ENCODE measurements at regions not wholly inside any gene's neighbourhood (a gene's known extent, or its start where the extent isn't known, plus 50 kb on each side); places are given as distances from the start of the nearest gene placed in this dataset.
"Not testable (repeated sequence)": the region's sequence is repeated elsewhere in the genome, so short reads cannot be mapped to it uniquely, and the experiment has no call there.

DNA sequence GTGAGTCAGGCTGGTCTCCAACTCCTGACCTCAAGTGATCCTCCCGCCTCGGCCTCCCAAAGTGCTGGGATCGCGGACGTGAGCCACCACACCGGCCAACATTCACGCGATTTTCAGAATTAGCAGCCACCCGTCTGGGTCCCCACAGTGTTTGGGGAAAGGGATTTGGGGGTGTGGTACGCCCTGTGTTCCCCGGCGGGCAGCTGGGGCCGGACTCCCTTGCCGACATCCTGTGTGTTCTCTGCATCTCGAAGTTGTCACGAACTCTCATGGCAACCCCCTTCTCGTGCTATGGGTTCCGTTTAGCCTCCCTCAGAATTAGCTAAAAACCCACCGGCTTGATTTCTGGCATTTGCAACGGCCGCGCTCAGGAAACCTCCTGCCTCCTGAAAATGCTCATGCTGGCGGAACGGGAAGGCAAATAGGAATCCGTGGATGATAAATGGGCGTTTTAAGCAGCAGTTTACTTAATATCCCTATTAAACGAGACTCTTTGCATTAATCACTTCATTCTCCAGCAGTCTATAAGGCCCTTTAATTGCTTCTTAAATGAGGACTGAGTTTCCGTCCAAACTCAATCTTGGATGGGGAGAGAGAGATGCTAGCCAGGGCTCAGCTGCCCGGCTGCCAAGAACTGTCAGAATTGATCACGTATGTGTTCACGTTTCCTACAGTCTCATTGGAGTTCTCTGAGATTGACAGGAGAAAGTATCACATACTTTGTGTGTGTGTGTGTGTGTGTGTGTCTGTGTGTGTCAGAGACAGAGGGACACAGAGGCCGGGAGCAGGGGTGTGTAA, 78.9 kb upstream of the PPP2R3B start:
- DNase-seq (ENCODE audit: low spot score), result no peak

DNA sequence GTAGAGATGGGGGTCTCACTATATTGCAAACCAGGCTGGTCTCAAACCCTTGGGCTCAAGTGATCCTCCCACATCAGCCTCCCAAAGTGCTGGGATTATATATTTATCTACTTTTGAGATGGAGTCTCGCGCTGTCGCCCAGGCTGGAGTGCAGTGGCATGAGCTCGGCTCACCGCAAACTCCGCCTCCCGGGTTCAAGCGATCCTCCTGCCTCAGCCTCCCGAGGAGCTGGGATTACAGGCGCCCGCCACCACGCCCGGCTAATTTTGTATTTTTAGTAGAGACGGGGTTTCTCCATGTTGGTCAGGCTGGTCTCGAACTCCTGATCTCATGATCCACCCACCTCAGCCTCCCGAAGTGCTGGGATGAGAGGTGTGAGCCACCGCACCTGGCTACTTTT, 80.1 kb upstream of the PPP2R3B start:
- not testable (repeated sequence) for DNase-seq (ENCODE audit: low spot score)

DNA sequence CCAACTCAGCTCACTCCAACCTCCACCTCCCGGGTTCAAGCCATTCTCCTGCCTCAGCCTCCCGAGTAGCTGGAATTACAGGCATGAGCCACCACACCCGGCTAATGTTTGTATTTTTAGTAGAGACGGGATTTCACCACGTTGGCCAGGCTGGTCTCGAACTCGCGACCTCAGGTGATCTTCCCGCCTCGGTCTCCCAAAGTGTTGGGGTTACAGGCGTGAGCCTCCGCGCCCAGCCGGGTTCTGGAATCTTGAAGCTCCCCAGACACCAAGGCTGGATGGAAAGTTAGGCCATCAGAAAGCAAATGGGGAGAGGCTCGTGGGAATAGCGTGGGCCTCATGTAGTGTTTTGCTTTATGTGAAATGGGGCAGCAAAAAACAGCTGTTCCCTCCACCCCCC, 81.0 kb upstream of the PPP2R3B start:
- not testable (repeated sequence) for DNase-seq (ENCODE audit: low spot score)

DNA sequence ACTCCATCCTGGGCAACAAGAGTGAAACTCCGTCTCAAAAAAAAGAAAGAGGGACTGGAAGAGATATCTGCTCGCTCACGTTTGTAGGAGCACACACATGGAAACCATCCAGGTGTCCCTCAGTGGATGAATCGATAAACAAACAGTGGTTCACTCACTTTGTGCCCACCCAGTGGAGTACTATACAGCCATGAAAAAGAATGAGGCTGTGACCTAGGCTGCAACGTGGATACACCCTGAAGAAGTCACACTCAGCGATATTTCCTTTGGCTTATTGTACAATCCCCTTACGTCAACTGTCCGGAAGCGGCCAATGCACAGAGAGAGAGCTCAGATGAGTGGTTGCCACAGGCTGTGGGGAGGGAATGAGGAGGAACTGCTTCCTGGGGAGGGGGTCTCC, 82.3 kb upstream of the PPP2R3B start:
- DNase-seq (ENCODE audit: low spot score), result no peak

DNA sequence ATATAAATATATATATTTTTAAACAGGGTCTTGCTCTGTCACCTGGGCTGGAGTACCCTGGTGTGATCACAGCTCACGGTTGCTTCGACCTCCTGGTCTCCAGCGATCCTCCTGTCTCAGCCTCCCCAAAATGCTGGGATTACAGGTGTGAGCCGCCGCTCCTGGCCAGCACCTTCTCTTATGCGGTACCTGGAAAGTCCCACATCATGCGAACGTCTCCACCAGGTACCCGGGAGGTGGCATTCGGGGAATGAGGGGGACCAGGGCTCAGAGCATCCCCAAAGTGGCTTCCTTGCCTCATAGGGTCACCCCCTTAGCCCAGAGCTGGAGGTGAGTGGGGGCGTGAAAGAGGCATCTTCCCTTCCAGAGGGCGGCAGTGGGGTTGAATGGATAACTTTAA, 84.0 kb upstream of the PPP2R3B start:
- no peak for DNase-seq (ENCODE audit: low spot score)

DNA sequence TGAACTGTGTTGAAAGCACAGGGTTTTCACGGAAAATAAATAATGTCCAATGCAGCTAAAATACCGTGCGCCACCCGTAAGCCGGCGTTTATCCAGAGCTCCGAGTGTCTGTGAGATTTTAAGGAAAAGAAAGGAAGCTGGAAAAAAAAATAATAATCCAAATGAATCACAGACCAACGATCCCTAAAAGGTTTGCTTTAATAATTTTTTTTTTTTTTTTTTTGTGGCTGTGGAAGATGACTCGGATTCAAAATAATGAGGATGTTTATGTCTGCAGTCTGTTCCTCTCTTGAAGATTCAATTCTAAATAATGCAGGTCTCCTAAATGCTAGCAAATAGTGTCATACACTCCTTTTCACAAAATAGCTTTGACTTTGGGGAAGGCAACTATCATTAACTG, 84.6 kb upstream of the PPP2R3B start:
- no peak for DNase-seq (ENCODE audit: low spot score)

DNA sequence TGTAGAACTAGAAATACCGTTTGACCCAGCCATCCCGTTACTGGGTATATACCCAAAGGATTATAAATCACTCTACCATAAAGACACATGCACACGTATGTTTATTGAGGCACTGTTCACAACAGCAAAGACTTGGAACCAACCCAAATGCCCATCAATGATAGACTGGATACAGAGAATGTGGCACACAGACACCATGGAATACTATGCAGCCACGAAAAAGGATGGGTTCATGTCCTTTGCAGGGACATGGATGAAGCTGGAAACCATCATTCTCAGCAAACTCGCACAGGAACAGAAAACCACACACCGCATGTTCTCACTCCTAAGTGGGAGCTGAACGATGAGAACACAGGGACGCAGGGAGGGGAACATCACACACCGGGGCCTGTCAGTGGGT, 85.6 kb upstream of the PPP2R3B start:
- DNase-seq (ENCODE audit: low spot score), result not testable (repeated sequence)

DNA sequence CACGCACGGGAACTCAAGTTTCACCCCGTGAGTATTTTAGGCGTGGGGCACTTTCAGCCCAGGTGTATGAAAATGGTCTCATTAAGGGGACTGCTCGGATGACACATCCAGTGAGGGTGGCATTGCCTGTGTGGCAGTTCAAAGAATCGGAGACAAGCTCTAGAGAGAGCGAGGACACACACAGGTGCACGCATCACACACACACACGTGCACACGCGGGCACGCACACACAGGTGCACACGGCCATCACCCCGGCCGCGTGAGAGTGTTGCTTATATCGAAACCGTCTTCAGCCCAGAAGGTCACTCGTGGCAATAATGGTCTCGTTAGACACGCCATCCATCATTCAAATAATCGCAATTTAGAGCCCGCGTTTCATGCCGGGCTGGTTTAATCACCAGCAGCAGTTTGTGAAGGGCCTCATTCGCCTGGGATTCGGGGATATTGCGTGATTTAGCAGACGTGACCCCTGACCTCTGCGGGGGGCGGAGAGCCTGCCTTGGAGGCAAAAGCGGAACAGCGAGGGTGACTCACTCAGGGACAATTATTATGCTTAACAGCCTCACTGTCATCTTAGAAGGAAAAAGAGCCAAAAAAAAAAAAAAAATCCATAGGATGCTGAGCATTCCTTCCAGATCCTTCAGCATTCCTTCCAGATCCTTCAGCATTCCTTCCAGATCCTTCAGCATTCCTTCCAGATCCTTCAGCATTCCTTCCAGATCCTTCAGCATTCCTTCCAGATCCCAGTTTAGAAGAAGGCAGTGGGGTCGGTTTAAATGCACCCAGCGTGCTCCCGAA, 89.4 kb upstream of the PPP2R3B start:
- DNase-seq (ENCODE audit: low spot score), result no peak

DNA sequence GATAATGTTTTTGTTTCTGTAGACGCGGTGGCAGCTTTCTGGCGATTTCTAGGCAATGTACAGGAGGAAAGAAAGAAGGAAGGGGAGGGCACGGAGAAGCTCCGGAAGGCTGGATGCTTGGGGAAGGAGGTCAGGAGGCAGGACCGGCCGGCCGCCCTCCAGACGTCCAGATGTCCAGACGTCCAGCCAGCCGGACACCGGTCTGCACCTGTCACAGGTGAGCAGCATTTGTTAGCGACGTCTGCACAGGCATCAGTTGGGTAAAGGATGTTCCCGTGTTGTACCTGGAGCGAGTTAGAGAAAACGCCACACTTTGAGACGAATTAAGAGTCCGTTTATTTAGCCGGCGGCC, 90.0 kb upstream of the PPP2R3B start:
- no peak for DNase-seq (ENCODE audit: low spot score)

DNA sequence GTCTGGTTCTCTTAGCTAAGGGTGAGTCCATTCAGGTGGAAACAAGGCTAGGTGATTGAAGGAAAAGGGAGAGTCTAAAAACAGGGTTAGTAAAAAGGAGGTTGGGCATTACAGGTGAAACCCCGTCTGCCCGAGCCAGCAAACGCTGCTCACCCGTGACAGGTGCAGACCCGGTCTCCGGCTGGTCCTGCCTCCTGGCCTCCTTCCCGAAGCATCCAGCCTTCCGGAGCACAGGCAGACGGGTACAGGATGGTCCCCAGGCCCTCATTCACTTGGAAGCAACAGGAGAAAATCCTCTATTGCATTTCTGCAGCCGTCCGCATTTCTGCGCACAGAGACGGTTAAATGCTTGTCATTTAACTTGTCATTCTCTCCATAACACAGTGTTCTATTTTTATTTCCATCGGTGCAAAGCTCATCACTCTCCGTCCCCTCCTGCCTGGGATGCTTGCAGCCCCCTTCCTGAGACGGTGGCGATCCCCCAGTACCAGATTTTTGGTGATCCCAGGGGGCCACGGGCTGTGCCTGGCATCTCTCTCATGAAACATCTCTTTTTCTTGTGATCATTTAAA, 90.8 kb upstream of the PPP2R3B start:
- no peak for DNase-seq (ENCODE audit: low spot score)

DNA sequence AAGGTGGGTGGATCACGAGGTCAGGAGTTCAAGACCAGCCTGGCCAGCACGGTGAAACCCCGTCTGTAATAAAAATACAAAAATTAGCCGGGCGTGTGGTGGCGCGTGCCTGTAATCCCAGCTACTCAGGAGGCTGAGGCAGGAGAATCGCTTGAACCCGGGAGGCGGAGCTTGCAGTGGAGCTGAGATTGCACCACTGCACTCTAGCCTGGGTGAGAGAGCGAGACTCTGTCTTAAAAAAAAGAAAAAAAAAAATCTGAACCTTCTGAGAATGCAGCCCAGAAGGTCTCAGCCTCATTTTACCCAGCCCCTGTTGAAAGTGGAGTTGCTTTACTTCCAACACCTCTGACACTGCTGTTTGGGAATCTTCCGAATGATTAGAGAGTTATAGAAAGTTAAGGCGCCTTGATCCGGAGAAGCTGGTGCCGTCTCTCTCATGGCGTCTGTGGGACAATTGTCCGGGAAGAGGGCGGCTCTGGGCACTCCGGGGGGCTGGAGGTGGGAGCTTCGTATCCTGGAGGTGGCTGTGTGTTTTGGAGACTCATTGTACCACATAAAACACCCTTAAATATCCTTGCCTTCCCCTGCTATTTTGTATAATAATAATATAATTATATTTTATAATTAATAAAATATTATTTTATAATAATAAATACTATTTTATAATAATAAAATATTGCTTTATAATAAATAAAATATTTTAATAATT, 92.7 kb upstream of the PPP2R3B start:
- no peak for DNase-seq (ENCODE audit: low spot score)

DNA sequence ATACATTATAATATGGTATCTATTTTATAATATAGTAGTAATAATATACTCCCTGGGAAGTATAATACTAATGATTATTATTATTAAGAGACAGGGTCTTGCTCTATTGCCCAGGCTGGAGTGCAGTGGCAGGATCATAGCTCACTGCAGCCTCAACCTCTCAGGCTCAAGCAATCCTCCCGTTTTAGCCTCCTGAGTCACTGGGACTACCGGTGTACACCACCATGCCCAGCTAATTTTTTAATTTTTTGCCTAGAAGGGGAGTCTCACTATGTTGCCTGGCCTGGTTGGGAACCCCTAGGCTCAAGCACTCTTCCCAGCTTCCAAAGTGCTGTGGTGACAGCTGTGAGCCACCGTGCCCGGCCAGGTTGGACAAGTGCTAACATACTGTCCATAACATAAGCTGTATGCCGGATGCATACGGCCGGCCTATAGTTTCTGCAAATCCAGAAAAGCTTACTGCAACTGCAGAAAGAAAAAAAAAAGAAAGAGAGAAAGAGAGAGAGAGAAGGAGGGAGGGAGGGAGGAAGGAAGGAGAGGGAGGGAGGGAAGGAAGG, 94.2 kb upstream of the PPP2R3B start:
- DNase-seq (ENCODE audit: low spot score), result no peak

DNA sequence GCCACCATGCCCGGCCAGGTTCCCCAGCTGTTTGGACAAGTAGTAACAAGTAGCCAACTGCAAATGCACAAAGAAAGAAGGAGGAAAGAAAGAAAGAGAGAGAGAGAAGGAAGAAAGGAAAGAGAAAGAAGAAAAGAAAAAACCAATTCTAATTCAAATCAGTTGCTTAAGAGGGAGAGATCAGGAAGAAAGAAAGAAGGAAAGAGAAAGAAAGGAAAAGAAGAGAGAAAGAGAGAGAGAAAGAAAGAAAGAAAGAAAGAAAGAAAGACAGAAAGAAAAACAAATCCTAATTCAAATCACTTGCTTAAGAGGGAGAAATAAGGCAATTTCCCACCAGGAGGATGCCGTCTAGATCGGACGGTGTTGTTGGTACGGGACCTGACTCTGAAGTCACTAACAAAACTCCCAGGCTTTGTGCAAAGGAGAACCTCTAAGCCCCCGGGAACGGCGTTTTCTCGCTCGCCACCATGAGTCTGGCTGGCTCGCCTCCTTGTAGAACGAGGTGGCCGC, 95.5 kb upstream of the PPP2R3B start:
- DNase-seq (ENCODE audit: low spot score), result no peak

DNA sequence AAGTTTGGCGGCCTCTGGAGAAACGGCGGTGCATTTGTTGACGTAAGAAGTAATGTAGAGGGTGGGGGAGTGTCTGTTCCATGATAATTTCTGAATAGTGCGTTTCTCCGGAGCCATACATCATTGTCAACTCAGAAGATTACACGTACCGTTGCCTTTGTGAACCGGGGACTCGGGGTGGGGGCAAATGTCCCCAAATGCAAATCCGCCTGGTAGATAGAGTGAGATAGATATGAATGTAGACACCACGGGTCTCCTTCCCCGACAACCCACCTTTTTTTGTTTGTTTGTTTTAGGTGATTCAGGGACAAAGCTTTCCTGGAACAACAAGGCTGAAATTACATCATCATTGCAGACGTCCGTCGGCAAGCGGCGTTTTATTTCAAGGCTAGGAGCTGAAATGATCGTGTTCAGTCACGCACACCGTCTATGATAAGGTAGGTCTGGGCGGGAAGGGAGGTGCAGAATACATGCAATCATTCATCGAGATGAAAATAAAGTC, 96.0 kb upstream of the PPP2R3B start:
- no peak for DNase-seq (ENCODE audit: low spot score)

DNA sequence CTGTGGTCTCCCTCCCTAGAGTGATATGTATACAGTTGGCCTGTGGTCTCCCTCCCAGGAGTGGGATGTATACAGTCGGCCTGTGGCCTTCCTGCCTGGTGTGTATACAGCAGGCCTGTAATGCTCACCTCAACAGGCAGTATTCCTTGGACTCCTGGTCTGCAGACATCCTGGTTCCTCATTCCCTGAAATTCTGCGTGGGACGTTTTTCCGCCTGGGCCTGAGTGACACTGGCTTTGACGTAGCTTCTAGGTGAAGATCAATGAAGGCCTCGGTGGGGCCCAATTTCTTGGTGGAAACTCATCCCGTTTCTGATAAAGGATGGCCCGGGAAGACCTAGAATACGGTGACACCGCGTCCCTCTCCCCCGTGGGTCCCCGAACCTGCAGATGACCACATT, 98.7 kb upstream of the PPP2R3B start:
- no peak for DNase-seq (ENCODE audit: low spot score)

DNA sequence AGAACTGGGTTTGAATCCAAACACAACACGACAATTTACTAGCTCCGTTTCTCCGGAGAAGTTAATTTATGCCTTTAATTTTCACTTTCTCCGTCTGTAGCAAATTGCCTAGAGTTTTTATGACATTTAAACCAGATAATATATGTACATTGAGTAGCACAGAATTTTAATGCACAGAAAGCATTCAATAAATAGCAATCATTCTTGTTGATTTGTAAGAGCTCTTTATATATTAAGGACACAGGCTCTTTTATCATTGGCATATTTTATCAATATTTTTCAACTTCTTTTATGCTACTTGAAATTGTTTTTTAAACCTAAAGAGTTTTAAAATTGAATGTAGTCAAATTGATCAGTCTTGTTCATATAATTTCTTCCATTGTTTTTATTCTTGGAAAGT, 99.6 kb upstream of the PPP2R3B start:
- DNase-seq (ENCODE audit: low spot score), result no peak

DNA sequence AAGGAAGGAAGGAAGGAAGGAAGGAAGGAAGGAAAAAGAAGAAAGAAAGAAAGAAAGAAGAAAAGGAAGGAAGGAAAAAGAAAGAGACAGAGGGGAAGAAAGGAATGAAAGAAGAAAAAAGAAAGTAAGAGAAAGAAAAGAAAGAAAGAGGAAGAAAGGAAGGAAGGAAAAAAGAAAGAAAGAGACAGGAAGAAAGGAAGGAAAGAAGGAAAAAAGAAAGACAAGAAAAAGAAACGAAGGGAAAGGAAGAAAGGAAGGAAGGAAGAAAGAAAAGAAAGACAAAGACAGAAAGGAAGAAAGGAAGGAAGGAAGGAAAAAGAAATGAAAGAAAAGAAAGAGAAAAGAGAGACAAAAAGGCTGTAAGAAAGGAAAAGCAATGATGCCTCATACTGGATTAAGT, 101.1 kb upstream of the PPP2R3B start:
- DNase-seq (ENCODE audit: low spot score), result no peak

DNA sequence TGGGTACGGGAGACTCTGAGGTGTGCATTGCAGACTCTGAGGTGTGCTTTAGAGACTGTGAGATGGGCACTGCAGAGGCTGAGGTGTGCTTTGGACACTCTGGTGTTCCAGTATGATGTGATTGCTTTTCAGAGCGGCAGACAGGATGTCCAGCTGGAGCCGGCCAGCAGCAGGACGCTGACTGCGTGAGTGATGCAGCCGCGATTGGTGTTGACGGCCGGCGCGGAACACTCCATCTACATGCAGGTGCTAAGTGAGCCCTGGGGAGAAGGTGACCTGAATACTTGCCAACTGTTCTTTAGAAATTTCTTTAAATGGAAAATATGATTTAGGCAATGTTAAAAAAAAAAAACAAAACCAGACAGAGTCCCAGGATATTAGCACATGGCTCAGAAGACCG, 103.1 kb upstream of the PPP2R3B start:
- DNase-seq (ENCODE audit: low spot score), result no peak

DNA sequence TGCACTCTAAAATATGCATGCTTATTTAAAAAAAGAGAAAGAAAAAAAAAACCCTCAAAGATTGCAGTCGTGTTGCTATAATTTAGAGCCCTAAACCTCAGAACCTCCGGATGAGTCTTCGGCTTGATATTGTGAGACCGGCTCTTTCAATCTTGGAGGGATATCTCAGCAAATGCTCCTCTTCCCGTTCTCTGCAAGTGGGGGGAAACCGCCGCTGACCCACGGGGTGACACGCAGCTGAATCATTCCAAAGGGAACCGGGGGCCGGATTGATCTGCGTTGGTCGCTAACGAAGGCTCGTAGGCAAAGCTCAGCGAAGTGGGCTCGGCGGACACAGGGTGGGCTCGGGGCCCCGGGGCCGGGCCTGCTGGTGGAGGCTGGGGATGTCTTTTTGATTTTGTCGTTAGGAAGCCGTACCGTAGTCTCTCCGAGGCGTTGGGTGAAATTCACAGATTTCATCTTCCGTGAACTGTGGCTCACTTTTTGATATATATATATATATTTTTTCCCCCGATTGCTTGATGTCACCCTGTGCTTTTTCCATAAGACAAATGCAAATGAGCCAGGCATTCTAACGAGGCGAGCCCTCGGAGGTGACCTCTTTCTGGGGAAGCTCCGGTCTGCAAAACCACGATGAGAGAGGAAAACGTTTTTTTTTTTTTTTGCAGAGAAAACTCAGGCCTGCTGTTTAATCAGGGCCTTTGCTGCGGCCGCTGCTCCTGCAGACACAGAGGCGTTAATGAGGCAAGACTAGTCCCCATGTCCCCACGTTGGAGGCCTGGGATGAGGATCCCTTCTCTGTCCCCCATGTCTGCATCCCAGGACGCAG, 110.7 kb upstream of the PPP2R3B start:
- no peak for DNase-seq (ENCODE audit: low spot score)

DNA sequence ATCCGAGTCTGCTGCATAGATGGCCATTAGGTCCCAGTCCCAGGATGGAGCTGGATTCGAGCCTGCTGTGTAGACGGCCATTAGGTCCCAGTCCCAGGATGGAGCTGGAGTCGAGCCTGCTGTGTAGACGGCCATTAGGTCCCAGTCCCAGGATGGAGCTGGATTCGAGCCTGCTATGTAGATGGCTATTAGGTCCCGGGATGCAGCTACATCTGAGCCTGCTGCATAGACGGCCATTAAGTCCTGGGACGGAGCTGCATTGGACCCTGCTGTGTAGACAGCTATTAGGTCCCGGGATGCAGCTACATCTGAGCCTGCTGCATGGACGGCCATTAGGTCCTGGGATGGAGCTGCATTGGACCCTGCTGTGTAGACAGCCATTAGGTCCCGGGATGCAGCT, 112.2 kb upstream of the PPP2R3B start:
- not testable (repeated sequence) for DNase-seq (ENCODE audit: low spot score)

DNA sequence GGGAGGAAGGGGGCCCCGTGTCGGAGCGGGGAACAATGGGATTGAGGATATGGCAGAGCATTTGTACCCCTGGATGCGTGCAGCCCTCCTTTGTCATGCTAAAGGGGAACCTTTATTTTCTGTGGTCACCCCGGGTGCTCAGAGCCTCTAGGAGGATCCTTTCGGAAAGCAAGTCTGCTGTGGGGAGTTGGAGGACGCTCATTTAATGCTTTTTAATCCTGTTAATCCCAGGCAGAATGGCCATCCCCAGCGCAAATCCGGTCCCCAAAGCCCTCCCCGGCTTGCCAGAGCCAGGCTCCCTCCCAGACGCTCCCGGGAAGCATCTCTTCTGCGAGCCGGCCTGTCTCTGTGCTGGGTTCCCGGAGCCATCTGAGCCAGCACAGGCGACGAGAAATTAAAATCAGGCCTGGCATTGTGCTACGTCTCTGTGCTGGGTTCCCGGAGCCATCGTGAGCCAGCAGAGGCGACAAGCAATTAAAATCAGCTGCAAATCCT, 113.2 kb upstream of the PPP2R3B start:
- peak; percentile 83 for DNase-seq (ENCODE audit: low spot score)
